GM23338 (cell line): ENCODE measurements at regions not wholly inside any gene's neighbourhood (a gene's known extent, or its start where the extent isn't known, plus 50 kb on each side); places are given as distances from the start of the nearest gene placed in this dataset.

ENCODE experiments used
- EZH2 ChIP-seq: fragments of 200-600 bp; sonication (generic); IDR thresholded peaks from one replicate; pipeline ENCODE4 v1.8.0; 2017; ENCODE audit warnings: antibody characterized with exemption, mild to moderate bottlenecking, low read depth; ENCODE audit not compliant: unreplicated experiment
- JUNB ChIP-seq: IDR thresholded peaks from one replicate; pipeline ENCODE4 v1.6.1; 2016; ENCODE audit warnings: antibody characterized with exemption; ENCODE audit not compliant: unreplicated experiment
- POLR2AphosphoS5 ChIP-seq: IDR thresholded peaks from 2 replicates; pipeline ENCODE4 v1.6.1; 2016; ENCODE audit warnings: antibody characterized with exemption, low read depth
- TF ChIP-seq, protein P1 (sequence below), 2 experiments: fragments of 200-600 bp in 1 of 2; sonication (generic) in 1 of 2; conservative IDR thresholded peaks; 2 replicates each; pipeline versions ENCODE4 v1.5.1 to v1.6.1; 2016 to 2017; ENCODE audit warnings: antibody characterized with exemption in 2 of 2, low read depth in 2 of 2, mild to moderate bottlenecking in 2 of 2, moderate library complexity in 1 of 2

GRCh38 chr5:126359884-126360283 is 63.3 kb upstream of the GRAMD2B start:
- no peak for TF ChIP-seq JUNB
- TF ChIP-seq, protein P1, sequence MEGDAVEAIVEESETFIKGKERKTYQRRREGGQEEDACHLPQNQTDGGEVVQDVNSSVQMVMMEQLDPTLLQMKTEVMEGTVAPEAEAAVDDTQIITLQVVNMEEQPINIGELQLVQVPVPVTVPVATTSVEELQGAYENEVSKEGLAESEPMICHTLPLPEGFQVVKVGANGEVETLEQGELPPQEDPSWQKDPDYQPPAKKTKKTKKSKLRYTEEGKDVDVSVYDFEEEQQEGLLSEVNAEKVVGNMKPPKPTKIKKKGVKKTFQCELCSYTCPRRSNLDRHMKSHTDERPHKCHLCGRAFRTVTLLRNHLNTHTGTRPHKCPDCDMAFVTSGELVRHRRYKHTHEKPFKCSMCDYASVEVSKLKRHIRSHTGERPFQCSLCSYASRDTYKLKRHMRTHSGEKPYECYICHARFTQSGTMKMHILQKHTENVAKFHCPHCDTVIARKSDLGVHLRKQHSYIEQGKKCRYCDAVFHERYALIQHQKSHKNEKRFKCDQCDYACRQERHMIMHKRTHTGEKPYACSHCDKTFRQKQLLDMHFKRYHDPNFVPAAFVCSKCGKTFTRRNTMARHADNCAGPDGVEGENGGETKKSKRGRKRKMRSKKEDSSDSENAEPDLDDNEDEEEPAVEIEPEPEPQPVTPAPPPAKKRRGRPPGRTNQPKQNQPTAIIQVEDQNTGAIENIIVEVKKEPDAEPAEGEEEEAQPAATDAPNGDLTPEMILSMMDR (conservative IDR thresholded peaks at IDR 0.05; ENCODE audit: low read depth in 2 of 2) = no peak
- TF ChIP-seq EZH2 = no peak
- TF ChIP-seq POLR2AphosphoS5 = no peak
